Activated naive CD4-positive, alpha-beta T cell treated with anti-CD3 and anti-CD28 coated beads, Interleukin-2, amount 10 ng/mL, durations not matched to agents 7 days and 5 days (primary cell): ENCODE measurements at regions not wholly inside any gene's neighbourhood (a gene's known extent, or its start where the extent isn't known, plus 50 kb on each side); places are given as distances from the start of the nearest gene placed in this dataset.
"Not testable (repeated sequence)": the region's sequence is repeated elsewhere in the genome, so short reads cannot be mapped to it uniquely, and the experiment has no call there.

Source experiments
- CTCF ChIA-PET: fragments of 350-600 bp; sonication (Branson Sonifier 250); formaldehyde crosslinking; loops from one replicate; lab custom pipeline; 2021; ENCODE audit warnings: antibody characterized with exemption; lab: Charles Lee
- DNase-seq: peaks from one replicate; pipeline ENCODE4 v3.0.0-alpha.2; 2020
- H3K27ac Mint-ChIP-seq: one replicate; pipeline ENCODE4 v1.8.0; 2021; ENCODE audit warnings: mild to moderate bottlenecking, moderate library complexity, mixed read lengths
- H3K27me3 Mint-ChIP-seq: one replicate; pipeline ENCODE4 v1.8.0; 2021; ENCODE audit warnings: mild to moderate bottlenecking, mixed read lengths
- H3K36me3 Mint-ChIP-seq: one replicate; pipeline ENCODE4 v1.8.0; 2021; ENCODE audit warnings: mixed read lengths
- H3K4me1 Mint-ChIP-seq: one replicate; pipeline ENCODE4 v1.8.0; 2021; ENCODE audit warnings: mixed read lengths
- H3K4me3 Mint-ChIP-seq: one replicate; pipeline ENCODE4 v1.8.0; 2021; ENCODE audit warnings: mild to moderate bottlenecking, moderate library complexity, mixed read lengths
- H3K9me3 Mint-ChIP-seq: one replicate; pipeline ENCODE4 v1.8.0; 2021; ENCODE audit warnings: mixed read lengths

- Mint-ChIP-seq H3K27ac (no peak overlapping the region), H3K27me3 (no peaks in the 10 kb centered on the region), H3K4me1 (peaks cover 2% of the 10 kb centered on the region), H3K4me3 (no peak overlapping the region), H3K36me3 (no peaks in the 10 kb centered on the region), H3K9me3 (peaks cover 7% of the 10 kb centered on the region)
- no peak for DNase-seq
- CTCF ChIA-PET, result no interaction called here
These were observed 786.8 kb upstream of the FBXO33 start for GRCh38 chr14:40219032-40219431.

GRCh38 chr14:40218282-40218941 is 786.2 kb upstream of the FBXO33 start:
- H3K9me3 Mint-ChIP-seq, result peaks cover 7% of the 10 kb centered on the region
- H3K4me3 Mint-ChIP-seq, result no peak overlapping the region
- DNase-seq, result no peak
- CTCF ChIA-PET, result no interaction called here
- H3K4me1 Mint-ChIP-seq, result peaks cover 2% of the 10 kb centered on the region
- H3K27me3 Mint-ChIP-seq, result no peaks in the 10 kb centered on the region
- no peak overlapping the region for H3K27ac Mint-ChIP-seq
- H3K36me3 Mint-ChIP-seq, result no peaks in the 10 kb centered on the region

GRCh38 chr14:40216976-40217375 is 784.7 kb upstream of the FBXO33 start:
- DNase-seq, result no peak
- H3K9me3 Mint-ChIP-seq, result peaks cover 11% of the 10 kb centered on the region
- CTCF ChIA-PET, result no interaction called here
- no peak overlapping the region for H3K4me3 Mint-ChIP-seq
- peaks cover 2% of the 10 kb centered on the region for H3K4me1 Mint-ChIP-seq
- no peak overlapping the region for H3K27ac Mint-ChIP-seq
- H3K27me3 Mint-ChIP-seq, result no peaks in the 10 kb centered on the region
- H3K36me3 Mint-ChIP-seq, result no peaks in the 10 kb centered on the region

- peaks cover 11% of the 10 kb centered on the region for H3K9me3 Mint-ChIP-seq
- H3K4me1 Mint-ChIP-seq, H3K27me3 Mint-ChIP-seq, H3K27ac Mint-ChIP-seq, H3K4me3 Mint-ChIP-seq, DNase-seq, CTCF ChIA-PET, H3K36me3 Mint-ChIP-seq: not testable (repeated sequence)
These were observed 784.2 kb upstream of the FBXO33 start for GRCh38 chr14:40216408-40216807.

- H3K4me1 Mint-ChIP-seq, result peaks cover 2% of the 10 kb centered on the region
- H3K4me3 Mint-ChIP-seq, result no peak overlapping the region
- peaks cover 11% of the 10 kb centered on the region for H3K9me3 Mint-ChIP-seq
- H3K27ac Mint-ChIP-seq, result no peak overlapping the region
- no peaks in the 10 kb centered on the region for H3K27me3 Mint-ChIP-seq
- no peaks in the 10 kb centered on the region for H3K36me3 Mint-ChIP-seq
- DNase-seq, result no peak
- CTCF ChIA-PET, result no interaction called here
These were observed 781.5 kb upstream of the FBXO33 start for GRCh38 chr14:40213701-40214100.

GRCh38 chr14:40204441-40205175 is 772.4 kb upstream of the FBXO33 start:
- no peaks in the 10 kb centered on the region for H3K27me3 Mint-ChIP-seq
- no peak overlapping the region for H3K4me3 Mint-ChIP-seq

GRCh38 chr14:40199101-40199500 is 766.9 kb upstream of the FBXO33 start:
- Mint-ChIP-seq H3K27ac (no peak overlapping the region), H3K9me3 (peaks cover 7% of the 10 kb centered on the region), H3K4me1 (no peaks in the 10 kb centered on the region), H3K27me3 (no peaks in the 10 kb centered on the region), H3K4me3 (no peak overlapping the region), H3K36me3 (no peaks in the 10 kb centered on the region)
- DNase-seq, result no peak
- CTCF ChIA-PET, result interaction anchor here (0.6 kb wide), 1 partner anchor 256 kb away, joined by 3 read pairs; no protein-coding TSS in a partner anchor

More at GRCh38 chr14:40204441-40205175, 772.4 kb upstream of the FBXO33 start:
- no peak overlapping the region for H3K27ac Mint-ChIP-seq
- CTCF ChIA-PET, result no interaction called here
- no peak for DNase-seq
- no peaks in the 10 kb centered on the region for H3K36me3 Mint-ChIP-seq
- H3K9me3 Mint-ChIP-seq, result peaks cover 13% of the 10 kb centered on the region
- no peaks in the 10 kb centered on the region for H3K4me1 Mint-ChIP-seq

GRCh38 chr14:40197344-40197743 is 765.1 kb upstream of the FBXO33 start:
- Mint-ChIP-seq H3K27ac (no peak overlapping the region), H3K36me3 (no peaks in the 10 kb centered on the region), H3K4me3 (no peak overlapping the region), H3K9me3 (no peaks in the 10 kb centered on the region), H3K27me3 (no peaks in the 10 kb centered on the region), H3K4me1 (no peaks in the 10 kb centered on the region)
- no peak for DNase-seq
- CTCF ChIA-PET, result no interaction called here

- no peak for DNase-seq
- Mint-ChIP-seq H3K36me3 (no peaks in the 10 kb centered on the region), H3K4me1 (no peaks in the 10 kb centered on the region), H3K9me3 (peaks cover 9% of the 10 kb centered on the region), H3K27me3 (no peaks in the 10 kb centered on the region), H3K27ac (no peak overlapping the region), H3K4me3 (no peak overlapping the region)
- CTCF ChIA-PET, result no interaction called here
These were observed 755.8 kb upstream of the FBXO33 start for GRCh38 chr14:40188006-40188405.

- Mint-ChIP-seq H3K27ac (no peak overlapping the region), H3K27me3 (no peaks in the 10 kb centered on the region), H3K4me3 (no peak overlapping the region), H3K9me3 (peaks cover 15% of the 10 kb centered on the region), H3K4me1 (no peaks in the 10 kb centered on the region), H3K36me3 (no peaks in the 10 kb centered on the region)
- CTCF ChIA-PET, result no interaction called here
- DNase-seq, result no peak
These were observed 731.9 kb upstream of the FBXO33 start for GRCh38 chr14:40164083-40164482.

GRCh38 chr14:40139657-40140056 is 707.4 kb upstream of the FBXO33 start:
- no peaks in the 10 kb centered on the region for H3K4me1 Mint-ChIP-seq
- CTCF ChIA-PET, result no interaction called here
- no peak for DNase-seq
- no peaks in the 10 kb centered on the region for H3K27me3 Mint-ChIP-seq
- H3K4me3 Mint-ChIP-seq, result no peak overlapping the region
- no peak overlapping the region for H3K27ac Mint-ChIP-seq
- peaks cover 19% of the 10 kb centered on the region for H3K9me3 Mint-ChIP-seq
- no peaks in the 10 kb centered on the region for H3K36me3 Mint-ChIP-seq

GRCh38 chr14:40133463-40133862 is 701.2 kb upstream of the FBXO33 start:
- CTCF ChIA-PET, result no interaction called here
- H3K27me3 Mint-ChIP-seq, result no peaks in the 10 kb centered on the region
- H3K36me3 Mint-ChIP-seq, result no peaks in the 10 kb centered on the region
- H3K4me1 Mint-ChIP-seq, result no peaks in the 10 kb centered on the region
- DNase-seq, result no peak
- no peak overlapping the region for H3K4me3 Mint-ChIP-seq
- H3K27ac Mint-ChIP-seq, result no peak overlapping the region
- peaks cover 26% of the 10 kb centered on the region for H3K9me3 Mint-ChIP-seq

GRCh38 chr14:40129159-40129558 is 696.9 kb upstream of the FBXO33 start:
- Mint-ChIP-seq H3K36me3 (no peaks in the 10 kb centered on the region), H3K27me3 (no peaks in the 10 kb centered on the region), H3K27ac (no peak overlapping the region), H3K4me3 (no peak overlapping the region), H3K4me1 (no peaks in the 10 kb centered on the region), H3K9me3 (peaks cover 8% of the 10 kb centered on the region)
- DNase-seq, result no peak
- CTCF ChIA-PET, result no interaction called here

GRCh38 chr14:40123816-40124215 is 691.6 kb upstream of the FBXO33 start:
- H3K9me3 Mint-ChIP-seq, result peaks cover 5% of the 10 kb centered on the region
- DNase-seq, result no peak
- no peak overlapping the region for H3K4me3 Mint-ChIP-seq
- H3K4me1 Mint-ChIP-seq, result no peaks in the 10 kb centered on the region
- H3K36me3 Mint-ChIP-seq, result no peaks in the 10 kb centered on the region
- no peak overlapping the region for H3K27ac Mint-ChIP-seq
- CTCF ChIA-PET, result no interaction called here
- no peaks in the 10 kb centered on the region for H3K27me3 Mint-ChIP-seq

GRCh38 chr14:40122968-40123648 is 690.9 kb upstream of the FBXO33 start:
- Mint-ChIP-seq H3K4me3 (no peak overlapping the region), H3K36me3 (no peaks in the 10 kb centered on the region), H3K27me3 (no peaks in the 10 kb centered on the region), H3K9me3 (peaks cover 5% of the 10 kb centered on the region), H3K27ac (no peak overlapping the region), H3K4me1 (no peaks in the 10 kb centered on the region)
- DNase-seq, result no peak
- CTCF ChIA-PET, result no interaction called here
